ENCODE measurements at regions not wholly inside any gene's neighbourhood (a gene's known extent, or its start where the extent isn't known, plus 50 kb on each side); places are given as distances from the start of the nearest gene placed in this dataset.

- no peaks in the 10 kb centered on the region for H3K27me3 ChIP-seq
- H3K27ac ChIP-seq = no peak overlapping the region
- TF ChIP-seq POLR2AphosphoS5 (IDR thresholded peaks at IDR 0.05) = no peak
- TF ChIP-seq CTCF (IDR thresholded peaks at IDR 0.05) = no peak
- TF ChIP-seq EP300 (IDR thresholded peaks at IDR 0.05) = no peak
- TF ChIP-seq POLR2A (IDR thresholded peaks at IDR 0.05) = no peak
- H3K36me3 ChIP-seq = no peaks in the 10 kb centered on the region
- WGBS, 5 donors = 58 to 74% (median 68%) methylated on average over 8 of the region's 8 CpGs
- H3K9me3 ChIP-seq = no peaks in the 10 kb centered on the region
- DNase-seq = no peak
- intact Hi-C loops (cut with DNase I; ENCODE audit: low total_unique reads) = no loop called here
- peaks cover 0 to 6% (median 2%) of the 10 kb centered on the region in 4 donors for H3K4me1 ChIP-seq
- no peak overlapping the region for H3K4me3 ChIP-seq
Measured at GRCh38 chr13:106683179-106683578, 115.2 kb upstream of the ARGLU1 start.

- Histone ChIP-seq H3K4me3 (no peak overlapping the region), H3K4me1 (peaks cover 0 to 6% (median 2%) of the 10 kb centered on the region in 4 donors), H3K27me3 (no peaks in the 10 kb centered on the region), H3K9me3 (no peaks in the 10 kb centered on the region), H3K27ac (no peak overlapping the region), H3K36me3 (no peaks in the 10 kb centered on the region)
- no peak for DNase-seq
- WGBS, 5 donors = 75 to 86% (median 77%) methylated on average over 5 of the region's 5 CpGs
- intact Hi-C loops (cut with DNase I; ENCODE audit: low total_unique reads) = no loop called here
- TF ChIP-seq POLR2AphosphoS5 (IDR thresholded peaks at IDR 0.05) (no peak), CTCF (IDR thresholded peaks at IDR 0.05) (no peak)
Measured at GRCh38 chr13:106681997-106682396, 114.1 kb upstream of the ARGLU1 start.

GRCh38 chr13:106681536-106681935 is 113.6 kb upstream of the ARGLU1 start:
- Histone ChIP-seq H3K4me1 (peaks cover 0 to 6% (median 2%) of the 10 kb centered on the region in 4 donors), H3K27ac (no peak overlapping the region), H3K9me3 (no peaks in the 10 kb centered on the region), H3K36me3 (no peaks in the 10 kb centered on the region), H3K27me3 (no peaks in the 10 kb centered on the region), H3K4me3 (no peak overlapping the region)
- no peak for DNase-seq
- 36 to 47% (median 44%) methylated on average over 3 of the region's 3 CpGs for WGBS, 5 donors
- no peak for TF ChIP-seq POLR2A (IDR thresholded peaks at IDR 0.05)
- no peak for TF ChIP-seq CTCF (IDR thresholded peaks at IDR 0.05)
- TF ChIP-seq EP300 (IDR thresholded peaks at IDR 0.05) = no peak
- no peak for TF ChIP-seq POLR2AphosphoS5 (IDR thresholded peaks at IDR 0.05)
- intact Hi-C loops (cut with DNase I; ENCODE audit: low total_unique reads) = no loop called here

GRCh38 chr13:106680796-106681472 is 113.0 kb upstream of the ARGLU1 start:
- Histone ChIP-seq H3K9me3 (no peaks in the 10 kb centered on the region), H3K36me3 (no peaks in the 10 kb centered on the region), H3K27ac (no peak overlapping the region), H3K4me3 (no peak overlapping the region), H3K4me1 (peaks cover 0 to 6% (median 2%) of the 10 kb centered on the region in 4 donors), H3K27me3 (no peaks in the 10 kb centered on the region)
- WGBS, 5 donors = 32 to 47% (median 42%) methylated on average over 7 of the region's 7 CpGs
- intact Hi-C loops (cut with DNase I; ENCODE audit: low total_unique reads) = no loop called here
- peak in 1 of 2 donors; percentile 40 for DNase-seq
- no peak for TF ChIP-seq POLR2AphosphoS5 (IDR thresholded peaks at IDR 0.05)
- TF ChIP-seq CTCF (IDR thresholded peaks at IDR 0.05) = no peak
- no peak for TF ChIP-seq POLR2A (IDR thresholded peaks at IDR 0.05)
